HEK293 (cell line): ENCODE measurements at regions not wholly inside any gene's neighbourhood (a gene's known extent, or its start where the extent isn't known, plus 50 kb on each side); places are given as distances from the start of the nearest gene placed in this dataset.

ENCODE experiments used
- CTCF ChIA-PET: fragments of 350-600 bp; formaldehyde crosslinking; extraction: SDS; loops from one replicate; lab custom pipeline; 2021; ENCODE audit warnings: antibody characterized with exemption; lab: Yijun Ruan, JAX
- POLR2A ChIA-PET: fragments of 300-600 bp; formaldehyde crosslinking; extraction: SDS; loops from one replicate; lab custom pipeline; 2020; ENCODE audit warnings: antibody characterized with exemption, inconsistent platforms; lab: Yijun Ruan, JAX
- H3K27ac ChIP-seq: fragments of 200-500 bp; sonication (Bioruptor generic); 2 replicates; pipeline ENCODE4 v1.5.1; 2014; ENCODE audit warnings: low read depth, low read length, control low read depth, inconsistent platforms; ENCODE audit errors: extremely low read depth
- H3K36me3 ChIP-seq, 2 experiments: fragments of 200-500 bp in 1 of 2; sonication (Bioruptor generic) in 1 of 2; 1 replicate in 1 of 2; 2 replicates in 1 of 2; pipeline ENCODE4 v1.5.1; 2014 to 2017; ENCODE audit warnings: inconsistent platforms in 2 of 2, low read length in 2 of 2; ENCODE audit not compliant: control insufficient read depth in 2 of 2, insufficient read depth in 1 of 2
- H3K4me1 ChIP-seq: fragments of 200-500 bp; sonication (Bioruptor generic); 2 replicates; pipeline ENCODE4 v1.5.1; 2014; ENCODE audit warnings: mild to moderate bottlenecking, low read length, inconsistent platforms; ENCODE audit not compliant: control insufficient read depth, insufficient read depth
- H3K4me3 ChIP-seq: 2 replicates; pipeline ENCODE4 v1.5.1; 2011; ENCODE audit warnings: low read depth, mild to moderate bottlenecking, control low read depth, low read length, moderate library complexity
- H3K9me3 ChIP-seq: fragments of 200-500 bp; sonication (Bioruptor generic); 2 replicates; pipeline ENCODE4 v1.5.1; 2014; ENCODE audit warnings: low read depth, low read length, inconsistent platforms; ENCODE audit not compliant: control insufficient read depth, insufficient read depth
- AEBP2 ChIP-seq: fragments of 450-650 bp; formaldehyde crosslinking; IDR thresholded peaks from 2 replicates; pipeline ENCODE4 v1.5.1; 2016; ENCODE audit warnings: missing biosample characterization, missing genetic modification characterization, borderline replicate concordance
- ELK4 ChIP-seq: IDR thresholded peaks from 2 replicates; pipeline ENCODE4 v1.6.1; 2011; ENCODE audit warnings: mild to moderate bottlenecking, low read depth, low read length, borderline replicate concordance
- GLIS2 ChIP-seq: fragments of 450-650 bp; formaldehyde crosslinking; IDR thresholded peaks from 2 replicates; pipeline ENCODE4 v1.5.1; 2016; ENCODE audit warnings: missing biosample characterization, missing genetic modification characterization
- IKZF3 ChIP-seq: fragments of 450-650 bp; IDR thresholded peaks from 2 replicates; pipeline ENCODE4 v1.5.0; 2018; ENCODE audit warnings: missing biosample characterization, mild to moderate bottlenecking, missing genetic modification characterization, moderate library complexity
- ZBTB11 ChIP-seq: fragments of 450-650 bp; formaldehyde crosslinking; conservative IDR thresholded peaks from 2 replicates; pipeline ENCODE4 v1.5.1; 2016; ENCODE audit warnings: low read depth, missing biosample characterization, missing genetic modification characterization
- ZBTB20 ChIP-seq: fragments of 450-650 bp; formaldehyde crosslinking; IDR thresholded peaks from 2 replicates; pipeline ENCODE4 v1.5.1; 2016; ENCODE audit warnings: missing biosample characterization, missing genetic modification characterization
- ZNF146 ChIP-seq: fragments of 450-650 bp; formaldehyde crosslinking; IDR thresholded peaks from 2 replicates; pipeline ENCODE4 v1.5.1; 2016; ENCODE audit warnings: missing biosample characterization, missing genetic modification characterization
- ZNF148 ChIP-seq: fragments of 450-650 bp; formaldehyde crosslinking; IDR thresholded peaks from 2 replicates; pipeline ENCODE4 v1.5.0; 2017; ENCODE audit warnings: missing biosample characterization, missing genetic modification characterization, borderline replicate concordance
- ZNF26 ChIP-seq: fragments of 450-650 bp; formaldehyde crosslinking; IDR thresholded peaks from 2 replicates; pipeline ENCODE4 v1.5.1; 2016; ENCODE audit warnings: missing biosample characterization, missing genetic modification characterization
- ZNF341 ChIP-seq: fragments of 450-650 bp; formaldehyde crosslinking; IDR thresholded peaks from 2 replicates; pipeline ENCODE4; 2016; ENCODE audit warnings: low read depth, missing biosample characterization, missing genetic modification characterization
- ZNF350 ChIP-seq: fragments of 450-650 bp; formaldehyde crosslinking; IDR thresholded peaks from 2 replicates; pipeline ENCODE4 v1.5.0; 2017; ENCODE audit warnings: missing biosample characterization, mild to moderate bottlenecking, missing genetic modification characterization
- ZNF366 ChIP-seq: fragments of 450-650 bp; formaldehyde crosslinking; conservative IDR thresholded peaks from 2 replicates; pipeline ENCODE4 v1.5.1; 2016; ENCODE audit warnings: missing biosample characterization, missing genetic modification characterization
- ZNF391 ChIP-seq: fragments of 450-650 bp; formaldehyde crosslinking; IDR thresholded peaks from 2 replicates; pipeline ENCODE4 v1.5.1; 2016; ENCODE audit warnings: low read depth, missing biosample characterization, missing genetic modification characterization, borderline replicate concordance
- ZNF513 ChIP-seq: fragments of 450-650 bp; IDR thresholded peaks from 2 replicates; pipeline ENCODE4 v1.5.1; 2018; ENCODE audit warnings: missing biosample characterization, missing genetic modification characterization
- ZNF558 ChIP-seq: fragments of 450-650 bp; formaldehyde crosslinking; IDR thresholded peaks from 2 replicates; pipeline ENCODE4 v1.5.1; 2016; ENCODE audit warnings: missing biosample characterization, missing genetic modification characterization
- ZNF621 ChIP-seq: fragments of 450-650 bp; formaldehyde crosslinking; IDR thresholded peaks from 2 replicates; pipeline ENCODE4 v1.5.1; 2017; ENCODE audit warnings: missing biosample characterization, missing genetic modification characterization
- ZNF768 ChIP-seq: fragments of 450-650 bp; formaldehyde crosslinking; IDR thresholded peaks from 2 replicates; pipeline ENCODE4 v1.5.1; 2018; ENCODE audit warnings: missing biosample characterization, mild to moderate bottlenecking, missing genetic modification characterization

- TF ChIP-seq AEBP2 (no peak), ZNF341 (tag by site-specific recombination) (no peak), ZNF621 (no peak), ZNF26 (tag by site-specific recombination) (no peak), ZNF391 (no peak), ZNF350 (tag by site-specific recombination) (no peak), ZNF146 (tag by site-specific recombination) (no peak), ELK4 (no peak), GLIS2 (tag by site-specific recombination) (no peak), ZNF513 (tag by site-specific recombination) (no peak), ZNF558 (tag by site-specific recombination) (no peak), ZNF366 (tag by site-specific recombination) (no peak)
Measured at GRCh38 chr18:73270920-73271634, 403.3 kb upstream of the NETO1 start (continued).

GRCh38 chr18:73264562-73264921, 396.8 kb upstream of the NETO1 start:
- H3K9me3 ChIP-seq = no peaks in the 10 kb centered on the region
- H3K36me3 ChIP-seq = no peaks in the 10 kb centered on the region
- ChIA-PET CTCF (no interaction called here), POLR2A (no interaction called here)
- no peaks in the 10 kb centered on the region for H3K4me1 ChIP-seq
- H3K4me3 ChIP-seq = no peak overlapping the region
- no peak overlapping the region for H3K27ac ChIP-seq
- TF ChIP-seq ZNF148 = no peak

- no peak overlapping the region for H3K4me3 ChIP-seq
- no peaks in the 10 kb centered on the region for H3K36me3 ChIP-seq
- H3K9me3 ChIP-seq = no peaks in the 10 kb centered on the region
- H3K27ac ChIP-seq = no peak overlapping the region
- POLR2A ChIA-PET = no interaction called here
- H3K4me1 ChIP-seq = no peaks in the 10 kb centered on the region
- CTCF ChIA-PET = interaction anchor here (0.5 kb wide), 1 partner anchor 350 kb away, joined by 3 read pairs; no protein-coding TSS in a partner anchor
- TF ChIP-seq ZNF513 (tag by site-specific recombination) (no peak), ZBTB20 (no peak), IKZF3 (tag by site-specific recombination) (no peak), ZBTB11 (tag by site-specific recombination) (no peak), ZNF768 (tag by site-specific recombination) (no peak)
Measured at GRCh38 chr18:73261923-73262322, 394.1 kb upstream of the NETO1 start.
